Ishikawa (cell line): ENCODE measurements at regions not wholly inside any gene's neighbourhood (a gene's known extent, or its start where the extent isn't known, plus 50 kb on each side); places are given as distances from the start of the nearest gene placed in this dataset.

Experiments
- CEBPB ChIP-seq: IDR thresholded peaks from 2 replicates; pipeline ENCODE4 v1.6.1; 2012
- CREB1 ChIP-seq: IDR thresholded peaks from 2 replicates; pipeline ENCODE4 v1.6.1; 2012; ENCODE audit warnings: low read depth
- EGR1 ChIP-seq: IDR thresholded peaks from 2 replicates; pipeline ENCODE4 v1.6.1; 2012
- EP300 ChIP-seq: IDR thresholded peaks from 2 replicates; pipeline ENCODE4 v1.6.1; 2012; ENCODE audit warnings: borderline replicate concordance
- FOXM1 ChIP-seq: IDR thresholded peaks from 2 replicates; pipeline ENCODE4 v1.6.1; 2012; ENCODE audit warnings: low read depth, borderline replicate concordance
- MAX ChIP-seq: IDR thresholded peaks from 2 replicates; pipeline ENCODE4 v1.6.1; 2012
- NFIC ChIP-seq: IDR thresholded peaks from 2 replicates; pipeline ENCODE4 v1.6.1; 2012
- RAD21 ChIP-seq: IDR thresholded peaks from 2 replicates; pipeline ENCODE4 v1.6.1; 2012; ENCODE audit warnings: low read depth
- TAF1 ChIP-seq: IDR thresholded peaks from 2 replicates; pipeline ENCODE4 v1.6.1; 2012; ENCODE audit warnings: low read depth, mild to moderate bottlenecking
- TCF12 ChIP-seq: IDR thresholded peaks from 2 replicates; pipeline ENCODE4 v1.6.1; 2012; ENCODE audit warnings: low read depth
- TEAD4 ChIP-seq: IDR thresholded peaks from 2 replicates; pipeline ENCODE4 v1.6.1; 2012
- USF1 ChIP-seq: IDR thresholded peaks from 2 replicates; pipeline ENCODE4 v1.6.1; 2012
- YY1 ChIP-seq: IDR thresholded peaks from 2 replicates; pipeline ENCODE4 v1.6.1; 2012; ENCODE audit warnings: low read depth
- ZBTB7A ChIP-seq: IDR thresholded peaks from 2 replicates; pipeline ENCODE4 v1.6.1; 2012; ENCODE audit warnings: low read depth
- TF ChIP-seq, protein P1 (sequence below): IDR thresholded peaks from 2 replicates; pipeline ENCODE4 v1.6.1; 2012; ENCODE audit warnings: low read depth, mild to moderate bottlenecking

GRCh38 chr13:77449265-77449664, 86.2 kb upstream of the SCEL start:
- TF ChIP-seq TEAD4 (no peak), CEBPB (no peak), TAF1 (no peak), NFIC (peak; percentile 30; the same call in 1 of the 2 replicates), CREB1 (no peak), YY1 (no peak)

DNA sequence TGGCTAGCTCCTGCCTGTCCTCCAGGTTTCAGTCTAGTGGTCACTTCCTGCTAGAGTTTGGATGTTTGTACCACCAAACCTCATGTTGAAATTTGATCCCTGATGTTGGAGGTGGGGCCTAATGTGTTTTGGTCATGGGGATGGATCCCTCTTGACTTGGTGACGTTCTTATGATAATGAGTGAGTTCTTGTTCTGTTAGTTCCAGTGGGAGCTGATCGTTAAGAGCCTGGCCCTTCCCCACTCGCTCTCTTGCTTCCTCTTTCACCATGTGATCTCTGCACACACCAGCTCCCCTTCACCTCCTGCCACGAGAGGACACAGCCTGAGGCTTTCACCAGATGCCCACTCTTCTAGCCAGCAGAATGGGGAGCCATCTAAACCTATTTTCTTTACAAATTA, 86.8 kb upstream of the SCEL start:
- TF ChIP-seq ZBTB7A (no peak), EGR1 (no peak), TEAD4 (no peak), MAX (no peak), RAD21 (no peak), NFIC (no peak), YY1 (no peak), TCF12 (no peak), USF1 (no peak), EP300 (no peak), FOXM1 (no peak), CREB1 (no peak), CEBPB (no peak), TAF1 (no peak)
- TF ChIP-seq, protein P1, sequence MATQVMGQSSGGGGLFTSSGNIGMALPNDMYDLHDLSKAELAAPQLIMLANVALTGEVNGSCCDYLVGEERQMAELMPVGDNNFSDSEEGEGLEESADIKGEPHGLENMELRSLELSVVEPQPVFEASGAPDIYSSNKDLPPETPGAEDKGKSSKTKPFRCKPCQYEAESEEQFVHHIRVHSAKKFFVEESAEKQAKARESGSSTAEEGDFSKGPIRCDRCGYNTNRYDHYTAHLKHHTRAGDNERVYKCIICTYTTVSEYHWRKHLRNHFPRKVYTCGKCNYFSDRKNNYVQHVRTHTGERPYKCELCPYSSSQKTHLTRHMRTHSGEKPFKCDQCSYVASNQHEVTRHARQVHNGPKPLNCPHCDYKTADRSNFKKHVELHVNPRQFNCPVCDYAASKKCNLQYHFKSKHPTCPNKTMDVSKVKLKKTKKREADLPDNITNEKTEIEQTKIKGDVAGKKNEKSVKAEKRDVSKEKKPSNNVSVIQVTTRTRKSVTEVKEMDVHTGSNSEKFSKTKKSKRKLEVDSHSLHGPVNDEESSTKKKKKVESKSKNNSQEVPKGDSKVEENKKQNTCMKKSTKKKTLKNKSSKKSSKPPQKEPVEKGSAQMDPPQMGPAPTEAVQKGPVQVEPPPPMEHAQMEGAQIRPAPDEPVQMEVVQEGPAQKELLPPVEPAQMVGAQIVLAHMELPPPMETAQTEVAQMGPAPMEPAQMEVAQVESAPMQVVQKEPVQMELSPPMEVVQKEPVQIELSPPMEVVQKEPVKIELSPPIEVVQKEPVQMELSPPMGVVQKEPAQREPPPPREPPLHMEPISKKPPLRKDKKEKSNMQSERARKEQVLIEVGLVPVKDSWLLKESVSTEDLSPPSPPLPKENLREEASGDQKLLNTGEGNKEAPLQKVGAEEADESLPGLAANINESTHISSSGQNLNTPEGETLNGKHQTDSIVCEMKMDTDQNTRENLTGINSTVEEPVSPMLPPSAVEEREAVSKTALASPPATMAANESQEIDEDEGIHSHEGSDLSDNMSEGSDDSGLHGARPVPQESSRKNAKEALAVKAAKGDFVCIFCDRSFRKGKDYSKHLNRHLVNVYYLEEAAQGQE: no peak

DNA sequence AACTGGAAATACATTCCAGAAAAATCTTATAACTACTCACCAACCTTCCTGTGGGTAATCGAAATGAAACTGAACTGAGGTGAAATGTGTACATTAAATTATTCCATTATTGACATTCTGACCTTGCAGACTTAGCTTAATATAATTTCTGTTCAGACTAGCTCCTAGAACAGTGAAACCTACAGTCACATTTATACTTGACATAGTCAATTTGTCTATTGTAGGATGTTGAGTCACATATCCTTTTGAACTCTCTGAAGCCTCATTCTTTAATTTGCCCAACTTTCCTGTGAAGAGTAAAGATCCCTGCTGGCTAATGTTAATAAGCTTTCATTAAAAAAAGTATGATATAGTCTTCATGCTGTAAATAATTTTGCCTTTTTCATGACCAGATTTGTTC, 92.0 kb upstream of the SCEL start:
- TF ChIP-seq, protein P1: no peak

- TF ChIP-seq TEAD4 (no peak), ZBTB7A (no peak), TAF1 (no peak)
These were observed 98.2 kb upstream of the SCEL start for GRCh38 chr13:77437267-77437666.

DNA sequence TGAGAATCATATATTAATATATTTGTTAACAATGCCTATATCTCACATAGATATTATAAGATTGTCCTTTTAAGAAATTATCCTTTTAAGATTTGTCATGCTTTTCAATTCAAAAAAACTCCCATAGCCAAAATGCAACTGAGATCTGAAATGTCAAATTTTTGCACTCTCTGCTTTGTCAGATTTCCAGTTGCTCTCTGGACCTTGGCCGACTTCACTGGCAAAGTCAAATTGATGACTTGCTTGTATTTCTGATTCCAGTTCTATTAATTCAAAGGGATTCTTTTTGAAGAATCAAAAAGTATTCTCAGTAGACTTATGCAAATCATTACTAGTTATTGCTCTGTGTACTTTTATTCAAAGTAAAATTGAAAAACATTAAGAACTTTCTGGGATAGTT, 101.2 kb upstream of the SCEL start:
- TF ChIP-seq MAX (no peak), RAD21 (no peak), FOXM1 (no peak), CEBPB (no peak), CREB1 (no peak), ZBTB7A (no peak), USF1 (no peak), NFIC (no peak), TCF12 (no peak), EGR1 (no peak), EP300 (no peak), TEAD4 (no peak)
- TF ChIP-seq, protein P1: no peak
